ENCODE measurements at regions not wholly inside any gene's neighbourhood (a gene's known extent, or its start where the extent isn't known, plus 50 kb on each side); places are given as distances from the start of the nearest gene placed in this dataset.

DNA sequence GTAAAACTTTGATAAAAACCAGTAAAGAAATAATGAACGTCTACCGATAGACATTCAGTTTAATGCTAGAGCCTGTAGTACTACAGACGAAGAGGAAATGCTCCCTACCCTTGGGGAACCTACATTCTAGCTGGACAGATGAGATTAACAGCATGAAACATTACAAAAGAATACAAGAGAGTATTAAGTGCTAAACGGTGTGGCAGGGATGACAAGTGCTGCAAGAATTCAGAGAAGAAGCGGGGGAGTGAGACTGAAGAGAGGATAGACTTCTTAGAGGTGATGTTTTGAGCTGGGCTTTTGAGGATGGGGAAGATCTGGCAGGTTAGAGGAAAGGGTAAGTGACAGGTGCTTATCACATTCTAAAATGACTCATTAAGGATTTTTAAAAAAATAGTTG lies 52.6 kb upstream of the ESX1 start:
- Mint-ChIP-seq H3K36me3 (ENCODE audit: low read depth) (no peaks in the 10 kb centered on the region), H3K4me3 (no peak overlapping the region), H3K27ac (no peak overlapping the region), H3K27me3 (ENCODE audit: low read depth) (peaks cover 6% of the 10 kb centered on the region), H3K9me3 (peaks cover 5% of the 10 kb centered on the region), H3K4me1 (no peaks in the 10 kb centered on the region)
- TF ChIP-seq, protein P1, sequence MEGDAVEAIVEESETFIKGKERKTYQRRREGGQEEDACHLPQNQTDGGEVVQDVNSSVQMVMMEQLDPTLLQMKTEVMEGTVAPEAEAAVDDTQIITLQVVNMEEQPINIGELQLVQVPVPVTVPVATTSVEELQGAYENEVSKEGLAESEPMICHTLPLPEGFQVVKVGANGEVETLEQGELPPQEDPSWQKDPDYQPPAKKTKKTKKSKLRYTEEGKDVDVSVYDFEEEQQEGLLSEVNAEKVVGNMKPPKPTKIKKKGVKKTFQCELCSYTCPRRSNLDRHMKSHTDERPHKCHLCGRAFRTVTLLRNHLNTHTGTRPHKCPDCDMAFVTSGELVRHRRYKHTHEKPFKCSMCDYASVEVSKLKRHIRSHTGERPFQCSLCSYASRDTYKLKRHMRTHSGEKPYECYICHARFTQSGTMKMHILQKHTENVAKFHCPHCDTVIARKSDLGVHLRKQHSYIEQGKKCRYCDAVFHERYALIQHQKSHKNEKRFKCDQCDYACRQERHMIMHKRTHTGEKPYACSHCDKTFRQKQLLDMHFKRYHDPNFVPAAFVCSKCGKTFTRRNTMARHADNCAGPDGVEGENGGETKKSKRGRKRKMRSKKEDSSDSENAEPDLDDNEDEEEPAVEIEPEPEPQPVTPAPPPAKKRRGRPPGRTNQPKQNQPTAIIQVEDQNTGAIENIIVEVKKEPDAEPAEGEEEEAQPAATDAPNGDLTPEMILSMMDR (IDR thresholded peaks at IDR 0.05; ENCODE audit: unreplicated experiment in 3 of 3): no peak

DNA sequence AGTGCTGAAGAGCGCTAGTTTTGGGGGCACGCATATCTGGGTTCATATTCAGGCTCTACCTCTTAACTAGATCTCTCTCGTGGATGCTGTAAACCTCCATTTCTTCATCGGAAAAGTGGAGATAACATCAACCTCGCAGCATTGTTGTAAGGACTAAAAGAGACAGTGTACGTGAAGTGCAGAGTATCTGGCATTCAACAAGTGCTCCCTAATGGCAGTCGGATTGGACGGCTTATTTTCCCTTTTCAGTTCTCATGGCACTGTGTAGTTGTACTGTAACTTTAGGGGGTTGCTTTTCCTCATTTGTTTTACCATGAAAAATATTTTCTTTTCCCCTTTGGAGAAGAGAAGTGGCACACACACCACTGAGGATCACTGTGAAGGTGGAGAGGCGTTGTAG lies 51.4 kb upstream of the ESX1 start:
- H3K27me3 Mint-ChIP-seq (ENCODE audit: low read depth): peaks cover under 1% of the 10 kb centered on the region
- H3K9me3 Mint-ChIP-seq: peaks cover 5% of the 10 kb centered on the region
- H3K4me3 Mint-ChIP-seq: no peak overlapping the region
- H3K36me3 Mint-ChIP-seq (ENCODE audit: low read depth): no peaks in the 10 kb centered on the region
- H3K4me1 Mint-ChIP-seq: no peaks in the 10 kb centered on the region
- H3K27ac Mint-ChIP-seq: no peak overlapping the region
- TF ChIP-seq, protein P1 (IDR thresholded peaks at IDR 0.05; ENCODE audit: unreplicated experiment in 3 of 3): no peak
